ENCODE measurements at regions not wholly inside any gene's neighbourhood (a gene's known extent, or its start where the extent isn't known, plus 50 kb on each side); places are given as distances from the start of the nearest gene placed in this dataset.

- TF ChIP-seq, protein P1, sequence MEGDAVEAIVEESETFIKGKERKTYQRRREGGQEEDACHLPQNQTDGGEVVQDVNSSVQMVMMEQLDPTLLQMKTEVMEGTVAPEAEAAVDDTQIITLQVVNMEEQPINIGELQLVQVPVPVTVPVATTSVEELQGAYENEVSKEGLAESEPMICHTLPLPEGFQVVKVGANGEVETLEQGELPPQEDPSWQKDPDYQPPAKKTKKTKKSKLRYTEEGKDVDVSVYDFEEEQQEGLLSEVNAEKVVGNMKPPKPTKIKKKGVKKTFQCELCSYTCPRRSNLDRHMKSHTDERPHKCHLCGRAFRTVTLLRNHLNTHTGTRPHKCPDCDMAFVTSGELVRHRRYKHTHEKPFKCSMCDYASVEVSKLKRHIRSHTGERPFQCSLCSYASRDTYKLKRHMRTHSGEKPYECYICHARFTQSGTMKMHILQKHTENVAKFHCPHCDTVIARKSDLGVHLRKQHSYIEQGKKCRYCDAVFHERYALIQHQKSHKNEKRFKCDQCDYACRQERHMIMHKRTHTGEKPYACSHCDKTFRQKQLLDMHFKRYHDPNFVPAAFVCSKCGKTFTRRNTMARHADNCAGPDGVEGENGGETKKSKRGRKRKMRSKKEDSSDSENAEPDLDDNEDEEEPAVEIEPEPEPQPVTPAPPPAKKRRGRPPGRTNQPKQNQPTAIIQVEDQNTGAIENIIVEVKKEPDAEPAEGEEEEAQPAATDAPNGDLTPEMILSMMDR (IDR thresholded peaks at IDR 0.05) = no peak
- no peak for TF ChIP-seq EZH2 (IDR thresholded peaks at IDR 0.05)
These were observed 555.3 kb upstream of the ZNF608 start for GRCh38 chr5:125301711-125302110.
